ENCODE measurements at regions not wholly inside any gene's neighbourhood (a gene's known extent, or its start where the extent isn't known, plus 50 kb on each side); places are given as distances from the start of the nearest gene placed in this dataset.
"Not testable (repeated sequence)": the region's sequence is repeated elsewhere in the genome, so short reads cannot be mapped to it uniquely, and the experiment has no call there.

GRCh38 chrX:46039526-46039925 lies 505.7 kb downstream of the ZNF674 start:
- no peak for DNase-seq (ENCODE audit: low read depth in 2 of 3, low spot score in 2 of 3)

- DNase-seq (ENCODE audit: low read depth in 2 of 3, low spot score in 2 of 3), result no peak
These were observed 508.7 kb downstream of the ZNF674 start for GRCh38 chrX:46036508-46036907.

GRCh38 chrX:46034868-46035267 lies 510.4 kb downstream of the ZNF674 start:
- no peak for DNase-seq (ENCODE audit: low read depth in 2 of 3, low spot score in 2 of 3)

- no peak for DNase-seq (ENCODE audit: low read depth in 2 of 3, low spot score in 2 of 3)
These were observed 515.4 kb downstream of the ZNF674 start for GRCh38 chrX:46029777-46030176.

GRCh38 chrX:46016296-46016695 lies 528.9 kb downstream of the ZNF674 start:
- DNase-seq (ENCODE audit: low read depth in 2 of 3, low spot score in 2 of 3), result no peak

- DNase-seq (ENCODE audit: low read depth in 2 of 3, low spot score in 2 of 3), result no peak
These were observed 529.6 kb downstream of the ZNF674 start for GRCh38 chrX:46015653-46016052.

- DNase-seq (ENCODE audit: low read depth in 2 of 3, low spot score in 2 of 3), result no peak
These were observed 552.7 kb downstream of the ZNF674 start for GRCh38 chrX:45992402-45993123.

GRCh38 chrX:45986971-45987370 lies 558.2 kb downstream of the ZNF674 start:
- DNase-seq (ENCODE audit: low read depth in 2 of 3, low spot score in 2 of 3), result no peak

- DNase-seq (ENCODE audit: low read depth in 2 of 3, low spot score in 2 of 3), result no peak
These were observed 559.1 kb downstream of the ZNF674 start for GRCh38 chrX:45986081-45986480.

GRCh38 chrX:45982958-45983727 lies 562.1 kb downstream of the ZNF674 start:
- DNase-seq (ENCODE audit: low read depth in 2 of 3, low spot score in 2 of 3), result not testable (repeated sequence)

GRCh38 chrX:45980726-45981125 lies 564.5 kb downstream of the ZNF674 start:
- no peak for DNase-seq (ENCODE audit: low read depth in 2 of 3, low spot score in 2 of 3)

GRCh38 chrX:45975633-45976032 lies 569.6 kb downstream of the ZNF674 start:
- no peak for DNase-seq (ENCODE audit: low read depth in 2 of 3, low spot score in 2 of 3)

- DNase-seq (ENCODE audit: low read depth in 2 of 3, low spot score in 2 of 3), result no peak
These were observed 572.6 kb downstream of the ZNF674 start for GRCh38 chrX:45972636-45973035.

GRCh38 chrX:45959567-45959966 lies 585.7 kb downstream of the ZNF674 start:
- no peak for DNase-seq (ENCODE audit: low read depth in 2 of 3, low spot score in 2 of 3)

GRCh38 chrX:45956191-45956870 lies 588.9 kb downstream of the ZNF674 start:
- no peak for DNase-seq (ENCODE audit: low read depth in 2 of 3, low spot score in 2 of 3)

GRCh38 chrX:45955661-45956060 lies 589.6 kb downstream of the ZNF674 start:
- DNase-seq (ENCODE audit: low read depth in 2 of 3, low spot score in 2 of 3), result no peak

- DNase-seq (ENCODE audit: low read depth in 2 of 3, low spot score in 2 of 3), result no peak
These were observed 591.2 kb downstream of the ZNF674 start for GRCh38 chrX:45954026-45954425.

- DNase-seq (ENCODE audit: low read depth in 2 of 3, low spot score in 2 of 3), result no peak
These were observed 593.2 kb downstream of the ZNF674 start for GRCh38 chrX:45952030-45952429.

- DNase-seq (ENCODE audit: low read depth in 2 of 3, low spot score in 2 of 3), result no peak
These were observed 609.8 kb downstream of the ZNF674 start for GRCh38 chrX:45935408-45935807.

- DNase-seq (ENCODE audit: low read depth in 2 of 3, low spot score in 2 of 3), result no peak
These were observed 632.9 kb downstream of the ZNF674 start for GRCh38 chrX:45912316-45912715.

GRCh38 chrX:45907786-45908185 lies 637.4 kb downstream of the ZNF674 start:
- no peak for DNase-seq (ENCODE audit: low read depth in 2 of 3, low spot score in 2 of 3)

GRCh38 chrX:45903781-45904201 lies 641.4 kb downstream of the ZNF674 start:
- peak in 2 of 3 donors; percentile 60 to 83 for DNase-seq (ENCODE audit: low read depth in 2 of 3, low spot score in 2 of 3)

All from hematopoietic multipotent progenitor cell (in vitro differentiated cells).